Heart right ventricle (tissue), 16 donors: ENCODE measurements at regions not wholly inside any gene's neighbourhood (a gene's known extent, or its start where the extent isn't known, plus 50 kb on each side); places are given as distances from the start of the nearest gene placed in this dataset.

Source experiments
- ATAC-seq, 8 donors: fragments of 200-7000 bp; cut with Tn5 transposase; one replicate each; pipeline ENCODE4 v1.9.1; 2020; ENCODE audit warnings: mild to moderate bottlenecking in 8 of 8, moderate library complexity in 8 of 8, moderate number of reproducible peaks in 1 of 8
- DNase-seq, 2 donors: peaks; one replicate each; pipeline ENCODE4 v3.0.0-alpha.2; 2020
- H3K27ac ChIP-seq, 10 donors: fragments of 200-600 bp; sonication (generic) in 2 of 10; one replicate each; pipeline versions ENCODE4 v1.5.0 to v1.8.0; 2020 to 2022; ENCODE audit warnings: mild to moderate bottlenecking in 3 of 10
- H3K27me3 ChIP-seq, 7 donors: fragments of 200-600 bp; one replicate each; pipeline ENCODE4 v1.8.0; 2021 to 2022; ENCODE audit warnings: mild to moderate bottlenecking in 2 of 7
- H3K36me3 ChIP-seq, 9 donors: fragments of 200-600 bp; sonication (generic) in 1 of 9; one replicate each; pipeline versions ENCODE4 v1.5.0 to v1.8.0; 2020 to 2022; ENCODE audit warnings: mild to moderate bottlenecking in 2 of 9
- H3K4me1 ChIP-seq, 9 donors: fragments of 200-600 bp; sonication (generic) in 1 of 9; one replicate each; pipeline versions ENCODE4 v1.5.0 to v1.8.0; 2020 to 2022; ENCODE audit warnings: mild to moderate bottlenecking in 4 of 9
- H3K4me3 ChIP-seq, 10 donors: fragments of 200-600 bp; sonication (generic) in 2 of 10; one replicate each; pipeline versions ENCODE4 v1.5.0 to v1.8.0; 2020 to 2022; ENCODE audit warnings: mild to moderate bottlenecking in 7 of 10, moderate library complexity in 2 of 10
- H3K9me3 ChIP-seq, 11 donors: fragments of 200-600 bp in 10 of 11; sonication (generic) in 2 of 11; one replicate each; pipeline versions ENCODE4 v1.5.0 to v1.8.0; 2013 to 2022; ENCODE audit warnings: mild to moderate bottlenecking in 2 of 11, control low read depth in 1 of 11, moderate library complexity in 1 of 11
- WGBS, 2 donors: extraction: QIAGEN DNeasy Blood & Tissue Kit; methylation state at CpG; one replicate each; pipeline ENCODE4 v1.1.7; 2013; ENCODE audit warnings: inconsistent platforms in 1 of 2; 5-methylcytosine and 5-hydroxymethylcytosine counted together
- intact Hi-C, 10 donors: fragments of 100-400 bp; cut with DNase I; formaldehyde crosslinking; loops; one replicate each; pipeline versions ENCODE4 v1.11.1 to v1.14.2; 2022
- TF ChIP-seq, protein P1 (sequence below), 9 donors: fragments of 200-600 bp; sonication (generic) in 2 of 9; IDR thresholded peaks; one replicate each; pipeline versions ENCODE4 v1.5.0 to v1.8.0; 2021 to 2022; ENCODE audit warnings: antibody characterized with exemption in 9 of 9, mild to moderate bottlenecking in 5 of 9, moderate library complexity in 1 of 9
- donor health status: Arrhythmogenic right ventricular cardiomyopathy.
- donor health status: ischemic (EF 13 %, LVEDD 7.1; RV severe dilation, severe dysfunction).
- donor health status: healthy with polysubstance abuse.
- donor health status: DM: no; HTN: yes; CAD: no.
- donor health status: DM: no; HTN: no; CAD: no.
- donor health status: ischemic (EF 25% LVEDD 6.9; RV normal size, moderate dysfunction).
- donor health status: ischemic (EF 25% LVEDD 5.7; RV mildly dilated, moderate dysfunction).
- donor health status: healthy.
- donor health status: DM: yes; HTN: yes; CAD: no.
- donor health status: Ischemic cardiomyopathy.
- donor health status: ischemic (EF 35%, LVEDD 5.7; RV mildly dilated, moderate dysfunction).
- donor health status: nonischemic (EF 11% LVEDD 7.7; RV severe dilation, severe dysfunction).
- donor health status: DM: yes; HTN: yes; CAD: no.
- donor health status: PGD.
- donor health status: ischemic (EF 29% LVEDD 5.4; RV normal size, mild dysfunction).
- donor health status: nonischemic (EF 23%, LVEDD 6.1; RV moderate dilation, normal function).

DNA sequence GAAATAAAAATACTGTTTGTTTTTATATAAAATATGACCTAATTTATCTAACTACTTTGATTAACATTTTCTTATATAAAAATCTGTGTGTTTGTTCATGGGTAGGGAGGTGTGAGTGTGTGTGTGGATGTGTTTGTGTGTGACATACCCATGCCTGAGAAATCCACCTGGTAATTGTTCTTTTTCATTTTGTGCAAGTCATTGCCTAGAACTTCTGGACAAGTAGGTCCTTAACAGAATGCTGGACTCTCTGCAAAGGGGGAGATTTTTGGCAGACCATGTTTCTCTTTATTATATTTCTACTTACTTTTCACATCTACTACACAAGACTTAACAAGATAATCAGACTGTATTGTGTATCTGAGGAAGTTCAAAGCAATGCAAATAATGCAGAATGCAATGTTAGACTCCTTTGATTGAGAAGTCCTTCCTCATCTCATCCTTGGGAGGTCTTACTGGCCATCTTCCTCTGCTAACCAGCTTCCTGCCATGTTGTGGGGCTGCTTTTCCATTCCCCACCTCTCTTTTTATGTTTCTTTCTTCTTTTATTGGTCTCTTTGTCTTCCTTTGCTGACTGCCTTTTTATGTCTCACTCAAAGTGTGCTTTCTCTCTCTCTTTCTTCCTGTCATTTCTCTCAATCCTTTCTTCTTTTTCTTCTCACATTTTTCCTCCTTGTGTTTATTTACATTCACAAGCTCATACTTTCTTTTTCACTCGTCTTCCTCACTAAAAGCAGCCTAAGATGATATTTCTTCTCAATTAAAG lies 1017.0 kb upstream of the CNTN5 start:
- TF ChIP-seq, protein P1, sequence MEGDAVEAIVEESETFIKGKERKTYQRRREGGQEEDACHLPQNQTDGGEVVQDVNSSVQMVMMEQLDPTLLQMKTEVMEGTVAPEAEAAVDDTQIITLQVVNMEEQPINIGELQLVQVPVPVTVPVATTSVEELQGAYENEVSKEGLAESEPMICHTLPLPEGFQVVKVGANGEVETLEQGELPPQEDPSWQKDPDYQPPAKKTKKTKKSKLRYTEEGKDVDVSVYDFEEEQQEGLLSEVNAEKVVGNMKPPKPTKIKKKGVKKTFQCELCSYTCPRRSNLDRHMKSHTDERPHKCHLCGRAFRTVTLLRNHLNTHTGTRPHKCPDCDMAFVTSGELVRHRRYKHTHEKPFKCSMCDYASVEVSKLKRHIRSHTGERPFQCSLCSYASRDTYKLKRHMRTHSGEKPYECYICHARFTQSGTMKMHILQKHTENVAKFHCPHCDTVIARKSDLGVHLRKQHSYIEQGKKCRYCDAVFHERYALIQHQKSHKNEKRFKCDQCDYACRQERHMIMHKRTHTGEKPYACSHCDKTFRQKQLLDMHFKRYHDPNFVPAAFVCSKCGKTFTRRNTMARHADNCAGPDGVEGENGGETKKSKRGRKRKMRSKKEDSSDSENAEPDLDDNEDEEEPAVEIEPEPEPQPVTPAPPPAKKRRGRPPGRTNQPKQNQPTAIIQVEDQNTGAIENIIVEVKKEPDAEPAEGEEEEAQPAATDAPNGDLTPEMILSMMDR (IDR thresholded peaks at IDR 0.05) = no peak
- no peaks in the 10 kb centered on the region for H3K9me3 ChIP-seq
- WGBS, 2 donors = 49 to 58% methylated on average over 1 of the region's 1 CpG
- H3K27me3 ChIP-seq = no peaks in the 10 kb centered on the region
- intact Hi-C loops = no loop called here
- DNase-seq (no peak), ATAC-seq (no peak)
- no peaks in the 10 kb centered on the region for H3K36me3 ChIP-seq
- H3K4me1 ChIP-seq = no peaks in the 10 kb centered on the region
- no peak overlapping the region for H3K4me3 ChIP-seq
- H3K27ac ChIP-seq = no peak overlapping the region

DNA sequence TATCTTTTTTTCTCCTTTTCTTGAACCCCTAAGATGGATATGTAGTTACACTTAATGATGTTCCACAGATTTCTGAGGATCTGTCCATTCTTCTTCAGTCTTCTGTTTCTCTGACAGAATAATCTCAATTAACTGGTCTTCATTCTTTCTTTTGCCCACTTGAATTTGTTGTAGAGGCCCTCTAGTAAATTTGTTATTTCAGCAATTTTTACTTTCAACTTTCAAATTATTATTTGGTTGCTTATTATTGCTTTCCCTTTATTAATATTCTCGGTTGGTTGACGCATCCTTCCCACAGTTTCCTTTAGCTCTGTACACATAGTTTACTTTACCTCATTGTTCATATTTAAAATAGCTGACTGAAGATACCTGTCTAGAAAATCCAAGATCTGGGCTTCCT lies 1013.7 kb upstream of the CNTN5 start:
- TF ChIP-seq, protein P1 (IDR thresholded peaks at IDR 0.05) = no peak
- intact Hi-C loops = no loop called here
- no peaks in the 10 kb centered on the region for H3K36me3 ChIP-seq
- DNase-seq (no peak), ATAC-seq (no peak)
- no peak overlapping the region for H3K4me3 ChIP-seq
- WGBS, 2 donors = 90 to 95% methylated on average over 2 of the region's 2 CpGs
- no peak overlapping the region for H3K27ac ChIP-seq
- H3K9me3 ChIP-seq = peaks cover 0 to 11% (median 0%) of the 10 kb centered on the region in 11 donors
- no peaks in the 10 kb centered on the region for H3K27me3 ChIP-seq
- H3K4me1 ChIP-seq = no peaks in the 10 kb centered on the region

DNA sequence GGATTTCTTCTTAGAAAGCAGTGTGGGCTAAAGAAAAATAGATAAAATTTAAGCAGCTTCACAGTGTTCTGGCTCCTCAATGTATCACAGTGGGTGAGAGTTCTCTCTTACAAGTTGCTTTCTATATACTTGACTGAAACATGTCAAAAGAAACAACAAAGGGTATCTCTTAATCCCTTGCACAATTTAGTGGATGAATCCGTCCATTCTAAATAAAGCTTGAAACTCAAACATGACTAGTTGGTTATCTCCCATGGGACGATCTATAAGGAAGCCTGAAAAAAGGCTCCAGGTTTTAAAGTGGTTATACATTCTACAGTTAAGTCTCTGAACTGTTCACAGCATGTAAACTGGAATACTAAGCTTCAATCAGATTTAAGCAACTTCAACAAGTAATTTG lies 993.1 kb upstream of the CNTN5 start:
- Histone ChIP-seq H3K9me3 (peaks cover 0 to 1% (median 0%) of the 10 kb centered on the region in 11 donors), H3K36me3 (no peaks in the 10 kb centered on the region), H3K4me3 (no peak overlapping the region), H3K4me1 (no peaks in the 10 kb centered on the region), H3K27me3 (no peaks in the 10 kb centered on the region), H3K27ac (no peak overlapping the region)
- DNase-seq (no peak), ATAC-seq (no peak)
- intact Hi-C loops = no loop called here
- TF ChIP-seq, protein P1 (IDR thresholded peaks at IDR 0.05) = no peak
- WGBS, 2 donors = 54 to 59% methylated on average over 2 of the region's 2 CpGs

DNA sequence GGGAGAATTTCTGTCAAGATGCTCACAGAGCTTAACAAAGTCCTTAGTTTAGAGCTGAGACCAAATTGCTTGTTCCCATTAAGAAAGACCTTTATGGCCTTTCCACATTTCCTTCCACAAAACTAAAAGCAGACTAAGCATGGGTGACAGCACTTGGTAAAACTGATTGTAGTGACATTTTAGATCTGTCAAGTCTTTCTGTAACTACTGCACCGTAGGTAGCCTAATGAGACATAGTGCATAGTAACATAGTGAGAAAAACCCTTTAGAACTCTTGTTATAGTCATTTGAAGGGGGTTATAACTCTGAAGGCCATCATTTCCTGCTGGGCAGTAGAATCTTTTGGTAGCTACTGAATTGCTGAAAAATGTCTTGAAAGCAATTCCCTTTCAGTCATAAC lies 990.9 kb upstream of the CNTN5 start:
- no peak overlapping the region for H3K4me3 ChIP-seq
- no peaks in the 10 kb centered on the region for H3K4me1 ChIP-seq
- no peaks in the 10 kb centered on the region for H3K36me3 ChIP-seq
- 69 to 91% methylated on average over 1 of the region's 1 CpG for WGBS, 2 donors
- H3K27ac ChIP-seq = no peak overlapping the region
- TF ChIP-seq, protein P1 (IDR thresholded peaks at IDR 0.05) = no peak
- intact Hi-C loops = no loop called here
- H3K27me3 ChIP-seq = no peaks in the 10 kb centered on the region
- ATAC-seq (no peak), DNase-seq (no peak)
- H3K9me3 ChIP-seq = peaks cover 0 to 9% (median 0%) of the 10 kb centered on the region in 11 donors
